Epithelial cell of proximal tubule (primary cell): ENCODE measurements at regions not wholly inside any gene's neighbourhood (a gene's known extent, or its start where the extent isn't known, plus 50 kb on each side); places are given as distances from the start of the nearest gene placed in this dataset.

Experiments
- DNase-seq: peaks from one replicate; pipeline ENCODE4 v3.0.0-alpha.2; 2011; ENCODE audit warnings: low read depth
- H3K4me3 ChIP-seq: 2 replicates; pipeline ENCODE4 v1.5.1; 2011; ENCODE audit warnings: low read depth, mild to moderate bottlenecking, low read length
- TF ChIP-seq, protein P1 (sequence below): conservative IDR thresholded peaks from 2 replicates; pipeline ENCODE4 v1.5.1; 2012; ENCODE audit warnings: low read depth, mild to moderate bottlenecking, low read length

DNA sequence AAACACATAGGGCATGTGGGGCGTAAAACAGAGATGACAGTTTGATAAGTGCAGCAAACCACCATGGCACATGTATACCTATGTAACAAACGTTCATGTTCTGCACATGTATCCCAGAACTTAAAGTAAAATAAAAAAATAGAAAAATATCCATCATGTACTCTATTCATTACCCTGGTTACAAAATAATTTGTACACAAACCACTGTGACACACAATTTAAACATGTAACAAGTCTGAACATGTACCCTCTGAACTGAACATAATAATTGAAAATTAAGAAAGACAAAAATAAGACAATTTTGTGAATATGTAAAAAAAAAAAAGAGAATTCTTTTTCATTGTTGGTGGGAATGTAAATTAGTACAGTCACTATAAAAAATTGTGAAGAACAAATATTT is 379.2 kb downstream of the KDM5D start:
- no peak overlapping the region for H3K4me3 ChIP-seq
- TF ChIP-seq, protein P1, sequence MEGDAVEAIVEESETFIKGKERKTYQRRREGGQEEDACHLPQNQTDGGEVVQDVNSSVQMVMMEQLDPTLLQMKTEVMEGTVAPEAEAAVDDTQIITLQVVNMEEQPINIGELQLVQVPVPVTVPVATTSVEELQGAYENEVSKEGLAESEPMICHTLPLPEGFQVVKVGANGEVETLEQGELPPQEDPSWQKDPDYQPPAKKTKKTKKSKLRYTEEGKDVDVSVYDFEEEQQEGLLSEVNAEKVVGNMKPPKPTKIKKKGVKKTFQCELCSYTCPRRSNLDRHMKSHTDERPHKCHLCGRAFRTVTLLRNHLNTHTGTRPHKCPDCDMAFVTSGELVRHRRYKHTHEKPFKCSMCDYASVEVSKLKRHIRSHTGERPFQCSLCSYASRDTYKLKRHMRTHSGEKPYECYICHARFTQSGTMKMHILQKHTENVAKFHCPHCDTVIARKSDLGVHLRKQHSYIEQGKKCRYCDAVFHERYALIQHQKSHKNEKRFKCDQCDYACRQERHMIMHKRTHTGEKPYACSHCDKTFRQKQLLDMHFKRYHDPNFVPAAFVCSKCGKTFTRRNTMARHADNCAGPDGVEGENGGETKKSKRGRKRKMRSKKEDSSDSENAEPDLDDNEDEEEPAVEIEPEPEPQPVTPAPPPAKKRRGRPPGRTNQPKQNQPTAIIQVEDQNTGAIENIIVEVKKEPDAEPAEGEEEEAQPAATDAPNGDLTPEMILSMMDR = no peak
- DNase-seq = no peak

DNA sequence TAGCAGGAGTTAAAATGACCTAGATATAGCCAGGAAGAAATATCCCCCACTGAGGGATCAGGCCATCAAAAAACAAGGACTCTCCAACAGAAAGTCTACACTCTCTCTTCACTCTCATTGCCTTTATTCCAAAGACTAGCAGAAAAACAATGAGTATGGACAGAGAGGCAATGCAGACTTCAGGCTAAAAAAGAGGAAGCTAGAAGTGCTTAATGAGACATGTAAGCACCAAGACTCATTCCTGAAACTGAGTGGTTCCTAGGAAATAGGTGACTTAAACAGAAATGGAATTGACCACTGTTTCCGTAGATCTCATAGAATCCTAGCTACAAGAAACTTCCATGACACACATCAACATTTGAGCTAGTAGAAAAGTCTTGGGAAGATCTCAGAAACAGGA is 387.3 kb downstream of the KDM5D start:
- H3K4me3 ChIP-seq = no peak overlapping the region
- TF ChIP-seq, protein P1 = no peak
- no peak for DNase-seq

DNA sequence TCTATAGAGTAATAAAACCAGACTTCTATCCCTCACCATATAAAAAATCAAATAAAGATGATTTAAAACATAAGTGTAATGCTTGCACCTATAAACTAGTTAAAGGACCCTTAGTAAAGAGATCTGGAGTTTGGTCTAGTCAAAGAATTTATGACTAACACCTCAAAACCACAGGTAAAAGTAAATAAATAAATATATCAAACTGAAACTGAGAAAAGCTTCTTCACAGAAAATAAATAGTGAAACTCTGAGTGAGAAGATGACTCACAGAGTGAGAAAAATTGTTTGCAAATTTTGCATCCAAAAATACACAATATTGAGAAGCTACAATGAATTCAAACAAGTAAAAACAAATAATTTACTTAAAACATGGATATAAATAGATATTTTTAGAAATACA is 387.8 kb downstream of the KDM5D start:
- no peak overlapping the region for H3K4me3 ChIP-seq
- no peak for DNase-seq
- TF ChIP-seq, protein P1 = no peak

DNA sequence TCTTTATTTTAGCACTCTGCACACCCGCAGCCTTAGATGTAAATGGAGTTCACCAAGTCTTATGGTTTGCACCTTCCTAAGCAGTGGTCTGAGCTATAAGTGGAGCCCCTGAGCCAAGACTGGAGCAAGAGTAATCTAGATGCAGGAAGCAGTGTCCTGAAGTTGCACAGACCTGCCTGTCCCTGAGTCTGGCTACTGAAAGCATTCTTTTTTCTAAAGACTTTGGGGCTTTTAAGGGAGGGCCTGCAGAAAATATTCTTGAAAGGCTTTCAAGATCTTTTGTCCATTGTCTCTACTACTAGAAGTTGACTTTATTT is 389.7 kb downstream of the KDM5D start:
- H3K4me3 ChIP-seq = no peak overlapping the region
- TF ChIP-seq, protein P1 = no peak
- DNase-seq = no peak

DNA sequence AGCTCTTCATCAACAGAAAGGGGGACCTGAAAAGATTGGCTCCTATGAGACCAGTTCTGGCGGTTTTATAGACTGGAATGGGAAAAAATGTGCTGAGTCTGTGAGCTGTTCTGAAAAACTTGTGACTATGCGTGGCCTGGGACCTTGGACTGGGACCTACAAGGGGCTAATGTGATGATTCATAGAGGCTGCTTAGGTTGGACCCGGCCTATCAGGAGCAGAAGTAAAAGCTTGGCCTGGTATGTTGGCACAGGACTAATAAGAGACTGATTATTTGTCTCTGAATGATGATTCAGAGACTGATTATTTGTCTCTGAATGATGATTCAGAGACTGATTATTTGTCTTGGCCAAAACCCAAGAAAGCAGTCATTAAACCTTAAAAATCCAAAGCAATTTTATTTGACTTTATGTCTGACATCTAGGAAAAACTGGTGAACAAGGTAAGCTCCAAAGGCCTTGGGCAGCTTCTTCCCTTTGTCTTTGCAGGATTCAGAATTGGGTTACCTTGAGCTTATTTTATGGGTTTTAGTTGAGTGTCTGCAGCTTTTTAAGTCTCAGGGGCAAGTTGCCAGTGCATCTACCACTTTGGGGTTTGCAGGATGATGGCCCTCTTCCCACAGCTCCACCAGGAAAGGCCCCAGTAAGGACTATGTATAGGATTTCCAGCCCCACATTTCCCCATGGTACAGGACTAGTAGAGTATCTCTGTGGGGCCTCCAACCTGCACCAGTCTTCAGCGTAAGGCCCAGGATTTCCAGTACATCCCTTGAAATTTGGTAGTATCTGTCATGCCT is 390.3 kb downstream of the KDM5D start:
- TF ChIP-seq, protein P1 = no peak
- peak; percentile 81 for DNase-seq
- H3K4me3 ChIP-seq = no peak overlapping the region

DNA sequence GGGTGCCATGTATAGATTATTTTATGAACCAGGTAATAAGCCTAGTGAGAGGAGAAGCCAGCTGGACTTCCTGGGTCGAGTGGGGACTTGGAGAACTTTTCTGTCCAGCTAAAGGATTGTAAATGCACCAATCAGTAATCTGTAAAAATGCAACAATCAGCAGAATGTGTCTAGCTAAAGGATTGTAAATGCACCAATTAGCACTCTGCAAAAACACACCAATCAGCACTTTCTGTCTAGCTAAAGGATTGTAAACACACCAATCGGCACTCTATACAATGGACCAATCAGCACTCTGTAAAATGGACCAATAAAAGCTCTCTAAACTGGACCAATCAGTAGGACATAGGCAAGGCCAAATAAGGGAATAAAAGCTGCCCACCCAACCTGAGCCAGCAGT is 392.9 kb downstream of the KDM5D start:
- TF ChIP-seq, protein P1 = no peak

DNA sequence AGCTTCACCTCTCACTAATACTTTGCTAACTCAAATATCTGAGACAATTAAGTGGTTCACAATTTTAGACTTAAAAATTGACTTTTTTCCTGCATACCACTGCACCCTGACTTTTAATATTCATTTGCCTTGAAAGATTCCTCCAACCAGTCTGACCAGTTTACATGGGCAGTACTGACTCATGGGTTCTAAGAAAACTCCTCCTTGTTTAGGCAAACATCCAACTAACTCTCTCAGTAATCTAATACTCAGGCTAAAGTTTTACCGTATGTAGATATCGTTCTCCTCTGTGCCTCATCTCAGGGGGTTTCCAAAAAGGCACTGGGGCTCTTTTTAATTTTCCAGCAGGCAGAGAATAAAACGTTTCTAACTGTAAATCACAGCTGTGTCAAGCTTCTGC is 422.8 kb downstream of the KDM5D start:
- TF ChIP-seq, protein P1 = no peak
- no peak overlapping the region for H3K4me3 ChIP-seq
- no peak for DNase-seq

More for the DNA sequence above, 392.9 kb downstream of the KDM5D start:
- no peak for DNase-seq
- no peak overlapping the region for H3K4me3 ChIP-seq
